Cardiac muscle cell (in vitro differentiated cells and primary cell): ENCODE measurements at regions not wholly inside any gene's neighbourhood (a gene's known extent, or its start where the extent isn't known, plus 50 kb on each side); places are given as distances from the start of the nearest gene placed in this dataset.

Experiments used
- DNase-seq, 2 donors: peaks; one replicate each; pipeline versions ENCODE4 v3.0.0 to v3.0.0-alpha.2; 2010 to 2017; ENCODE audit warnings: low read depth in 1 of 2, low spot score in 1 of 2
- H3K27ac ChIP-seq: fragments of 200-600 bp; sonication (generic); 2 replicates; pipeline ENCODE4 v1.5.1; 2016
- H3K27me3 ChIP-seq: fragments of 200-600 bp; sonication (generic); 2 replicates; pipeline ENCODE4 v1.6.0; 2016; ENCODE audit warnings: control low read depth
- H3K36me3 ChIP-seq: fragments of 200-600 bp; sonication (generic); 2 replicates; pipeline ENCODE4 v1.5.1; 2016; ENCODE audit warnings: control low read depth
- H3K4me1 ChIP-seq: fragments of 200-600 bp; sonication (generic); 2 replicates; pipeline ENCODE4 v1.8.1; 2017; ENCODE audit warnings: low read depth, mild to moderate bottlenecking, mixed run types
- H3K4me3 ChIP-seq: fragments of 200-600 bp; sonication (generic); 2 replicates; pipeline ENCODE4 v1.5.1; 2016; ENCODE audit warnings: mild to moderate bottlenecking
- H3K9me3 ChIP-seq: fragments of 200-600 bp; sonication (generic); 2 replicates; pipeline ENCODE4 v1.5.1; 2017; ENCODE audit warnings: low read depth, mild to moderate bottlenecking, control low read depth
- CTCF ChIP-seq: IDR thresholded peaks from 2 replicates; pipeline ENCODE4 v1.5.1; 2012; ENCODE audit warnings: low read depth, mild to moderate bottlenecking, low read length

- peak; percentile 58 for TF ChIP-seq CTCF
- Histone ChIP-seq H3K27ac (no peak overlapping the region), H3K36me3 (no peaks in the 10 kb centered on the region), H3K4me1 (peaks cover 9% of the 10 kb centered on the region), H3K4me3 (no peak overlapping the region), H3K27me3 (no peaks in the 10 kb centered on the region), H3K9me3 (no peaks in the 10 kb centered on the region)
- DNase-seq, result peak; percentile 48 to 64
These were observed 93.7 kb upstream of the ETS2 start for GRCh38 chr21:38712071-38712470.

- no peaks in the 10 kb centered on the region for H3K27me3 ChIP-seq
- no peak for DNase-seq
- H3K4me3 ChIP-seq, result no peak overlapping the region
- no peak for TF ChIP-seq CTCF
- no peaks in the 10 kb centered on the region for H3K9me3 ChIP-seq
- H3K4me1 ChIP-seq, result peaks cover 9% of the 10 kb centered on the region
- no peak overlapping the region for H3K27ac ChIP-seq
- H3K36me3 ChIP-seq, result no peaks in the 10 kb centered on the region
These were observed 93.1 kb upstream of the ETS2 start for GRCh38 chr21:38712664-38713063.

GRCh38 chr21:38714039-38714817 is 91.5 kb upstream of the ETS2 start:
- Histone ChIP-seq H3K4me1 (peaks cover 12% of the 10 kb centered on the region), H3K27me3 (no peaks in the 10 kb centered on the region), H3K36me3 (no peaks in the 10 kb centered on the region), H3K4me3 (no peak overlapping the region), H3K27ac (no peak overlapping the region), H3K9me3 (no peaks in the 10 kb centered on the region)
- no peak for TF ChIP-seq CTCF
- no peak for DNase-seq

- Histone ChIP-seq H3K4me1 (peaks cover 12% of the 10 kb centered on the region), H3K27ac (no peak overlapping the region), H3K27me3 (no peaks in the 10 kb centered on the region), H3K4me3 (no peak overlapping the region), H3K36me3 (no peaks in the 10 kb centered on the region), H3K9me3 (no peaks in the 10 kb centered on the region)
- TF ChIP-seq CTCF, result no peak
- no peak for DNase-seq
These were observed 90.7 kb upstream of the ETS2 start for GRCh38 chr21:38714999-38715398.

- no peak for DNase-seq
- Histone ChIP-seq H3K9me3 (no peaks in the 10 kb centered on the region), H3K27me3 (no peaks in the 10 kb centered on the region), H3K36me3 (no peaks in the 10 kb centered on the region), H3K4me3 (no peak overlapping the region), H3K27ac (no peak overlapping the region), H3K4me1 (peaks cover 12% of the 10 kb centered on the region)
- TF ChIP-seq CTCF, result no peak
These were observed 89.6 kb upstream of the ETS2 start for GRCh38 chr21:38716088-38716487.
